CD4-positive, alpha-beta T cell (primary cell): ENCODE measurements at regions not wholly inside any gene's neighbourhood (a gene's known extent, or its start where the extent isn't known, plus 50 kb on each side); places are given as distances from the start of the nearest gene placed in this dataset.

Experiments used
- ATAC-seq: fragments of 200-7000 bp; cut with Tn5 transposase; one replicate; pipeline ENCODE4 v1.10.0; 2022; ENCODE audit warnings: mild to moderate bottlenecking; ENCODE audit not compliant: poor library complexity
- CTCF ChIA-PET: fragments of 350-600 bp; sonication (Branson Sonifier 250); formaldehyde crosslinking; loops from one replicate; lab custom pipeline; 2021; ENCODE audit warnings: antibody characterized with exemption, inconsistent platforms; lab: Charles Lee
- POLR2A ChIA-PET: fragments of 350-600 bp; sonication (Branson Sonifier 250); formaldehyde crosslinking; loops from one replicate; lab custom pipeline; 2021; ENCODE audit warnings: antibody characterized with exemption, inconsistent platforms; lab: Charles Lee
- DNase-seq, 14 experiments: peaks; one replicate each; pipeline ENCODE4 v3.0.0-alpha.2; 2013 to 2020; ENCODE audit warnings: mixed read lengths in 2 of 14
- H3K27ac ChIP-seq, 2 donors: one replicate each; pipeline versions ENCODE4 v1.5.1 to v1.7.0; 2013; ENCODE audit warnings: low read length in 2 of 2, low read depth in 1 of 2, mild to moderate bottlenecking in 1 of 2
- H3K27me3 ChIP-seq, 2 experiments: 1 replicate in 1 of 2; 2 replicates in 1 of 2; pipeline versions ENCODE4 v1.6.1 to v1.7.0; 2013; ENCODE audit warnings: low read length in 2 of 2, control low read depth in 1 of 2, mild to moderate bottlenecking in 1 of 2, moderate library complexity in 1 of 2; ENCODE audit not compliant: insufficient read depth in 2 of 2, control insufficient read depth in 1 of 2
- H3K36me3 ChIP-seq: one replicate; pipeline ENCODE4 v1.6.1; 2013; ENCODE audit warnings: low read length, control low read depth; ENCODE audit not compliant: insufficient read depth
- H3K4me1 ChIP-seq: one replicate; pipeline ENCODE4 v1.6.1; 2013; ENCODE audit warnings: low read length, control low read depth; ENCODE audit not compliant: insufficient read depth
- H3K4me3 ChIP-seq: one replicate; pipeline ENCODE4 v1.5.1; 2013; ENCODE audit warnings: mild to moderate bottlenecking, low read length, moderate library complexity
- H3K9me3 ChIP-seq, 2 experiments: 1 replicate in 1 of 2; 2 replicates in 1 of 2; pipeline versions ENCODE4 v1.6.1 to v1.7.0; 2013; ENCODE audit warnings: low read length in 2 of 2, mild to moderate bottlenecking in 2 of 2, control low read depth in 1 of 2, moderate library complexity in 1 of 2; ENCODE audit not compliant: control insufficient read depth in 1 of 2, insufficient read depth in 1 of 2
- H3K27ac Mint-ChIP-seq: one replicate; pipeline ENCODE4 v1.8.0; 2020; ENCODE audit warnings: mixed read lengths
- H3K27me3 Mint-ChIP-seq: one replicate; pipeline ENCODE4 v1.8.0; 2021; ENCODE audit warnings: mixed read lengths
- H3K36me3 Mint-ChIP-seq: one replicate; pipeline ENCODE4 v1.8.0; 2021; ENCODE audit warnings: low read depth, mixed read lengths
- H3K4me1 Mint-ChIP-seq: one replicate; pipeline ENCODE4 v1.8.0; 2021; ENCODE audit warnings: low read depth, mixed read lengths
- H3K4me3 Mint-ChIP-seq: one replicate; pipeline ENCODE4 v1.8.0; 2020; ENCODE audit warnings: mild to moderate bottlenecking, mixed read lengths
- H3K9me3 Mint-ChIP-seq: one replicate; pipeline ENCODE4 v1.8.0; 2020; ENCODE audit warnings: mixed read lengths
- CTCF ChIP-seq: fragments of 200-600 bp; IDR thresholded peaks from one replicate; pipeline ENCODE4 v1.8.0; 2022; ENCODE audit warnings: antibody characterized with exemption, mild to moderate bottlenecking
- intact Hi-C, 2 experiments: fragments of 100-400 bp; cut with DNase I in 1 of 2; cut with micrococcal nuclease in 1 of 2; formaldehyde crosslinking; loops; one replicate each; pipeline versions ENCODE4 v1.15.1 to v1.9.0; 2023 to 2025; cut with DNase I, micrococcal nuclease

DNA sequence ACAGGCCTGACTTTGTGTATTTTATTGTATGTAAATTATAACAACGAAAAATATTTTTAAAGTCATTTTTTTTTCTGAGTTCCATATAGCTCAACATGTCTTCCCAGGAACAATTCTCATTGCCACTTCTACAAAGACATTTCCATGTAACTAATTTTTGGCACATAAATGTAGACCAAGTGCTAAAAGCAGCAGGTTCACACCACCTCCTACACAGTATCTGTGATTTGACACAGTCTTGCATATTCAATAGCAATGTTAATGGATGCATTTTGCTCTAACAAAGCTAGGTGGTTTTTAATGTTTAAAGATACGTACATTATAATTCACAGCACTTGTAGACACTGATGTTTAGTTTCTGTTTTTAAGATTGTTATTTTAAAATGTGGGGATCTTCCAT is 346.5 kb downstream of the GPAM start:
- Mint-ChIP-seq H3K4me1 (no peaks in the 10 kb centered on the region), H3K27me3 (no peaks in the 10 kb centered on the region), H3K36me3 (no peaks in the 10 kb centered on the region), H3K4me3 (no peak overlapping the region), H3K27ac (no peak overlapping the region), H3K9me3 (no peaks in the 10 kb centered on the region)
- ATAC-seq (no peak), DNase-seq (no peak)
- no peak for TF ChIP-seq CTCF
- Histone ChIP-seq H3K4me1 (no peaks in the 10 kb centered on the region), H3K36me3 (no peaks in the 10 kb centered on the region), H3K27ac (no peak overlapping the region), H3K4me3 (no peak overlapping the region), H3K27me3 (no peaks in the 10 kb centered on the region), H3K9me3 (no peaks in the 10 kb centered on the region)
- CTCF ChIA-PET, result no interaction called here
- intact Hi-C loops, result no loop called here
- POLR2A ChIA-PET, result no interaction called here

DNA sequence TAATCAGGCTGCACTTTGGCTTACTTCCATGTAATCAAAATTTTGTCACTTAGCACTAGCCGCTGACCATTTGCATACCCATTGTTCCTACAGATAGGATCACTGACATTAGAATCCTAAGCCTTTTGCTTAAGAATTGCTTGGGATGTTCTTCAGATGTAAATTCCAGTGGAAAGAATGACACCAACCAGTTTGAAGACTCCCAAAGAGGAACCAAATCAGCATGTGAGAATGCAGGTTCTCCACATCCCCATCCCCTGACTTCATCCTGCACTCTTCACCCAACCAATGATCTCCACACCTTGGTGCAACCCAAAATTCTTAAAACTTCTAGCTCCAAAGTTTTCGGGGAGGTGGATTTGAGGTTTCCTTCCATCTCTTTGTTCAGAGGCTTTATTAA is 345.6 kb downstream of the GPAM start:
- ChIA-PET CTCF (no interaction called here), POLR2A (no interaction called here)
- H3K27ac ChIP-seq, result no peak overlapping the region
- H3K4me3 ChIP-seq, result no peak overlapping the region
- Mint-ChIP-seq H3K4me3 (no peak overlapping the region), H3K36me3 (no peaks in the 10 kb centered on the region), H3K9me3 (no peaks in the 10 kb centered on the region), H3K27me3 (no peaks in the 10 kb centered on the region), H3K27ac (no peak overlapping the region), H3K4me1 (no peaks in the 10 kb centered on the region)
- TF ChIP-seq CTCF, result no peak
- H3K27me3 ChIP-seq, result no peaks in the 10 kb centered on the region
- DNase-seq, result no peak
- H3K9me3 ChIP-seq, result no peaks in the 10 kb centered on the region
- intact Hi-C loops, result no loop called here
- no peaks in the 10 kb centered on the region for H3K4me1 ChIP-seq
- ATAC-seq, result no peak
- no peaks in the 10 kb centered on the region for H3K36me3 ChIP-seq

DNA sequence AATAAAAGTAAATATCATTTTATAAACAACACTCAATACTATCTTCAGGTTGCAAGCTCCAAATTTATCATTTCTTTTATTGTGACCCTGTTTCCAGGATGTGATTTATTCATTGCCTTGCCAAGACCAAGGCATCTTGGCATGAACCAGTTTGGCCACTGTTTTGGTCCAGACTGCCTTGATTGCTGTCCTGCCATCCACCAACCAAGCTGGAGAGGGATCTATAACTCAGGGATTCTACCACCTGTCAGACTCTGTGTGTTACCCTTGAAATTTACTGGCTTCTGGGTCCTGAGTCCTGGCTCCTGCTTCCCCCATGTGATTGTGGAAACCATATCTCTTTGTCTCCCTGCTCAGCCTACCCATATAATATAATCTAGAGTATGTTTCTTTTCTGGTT is 343.0 kb downstream of the GPAM start:
- no peak overlapping the region for H3K27ac ChIP-seq
- Mint-ChIP-seq H3K27me3 (no peaks in the 10 kb centered on the region), H3K27ac (no peak overlapping the region), H3K36me3 (no peaks in the 10 kb centered on the region), H3K9me3 (no peaks in the 10 kb centered on the region), H3K4me3 (no peak overlapping the region), H3K4me1 (no peaks in the 10 kb centered on the region)
- ATAC-seq, result no peak
- ChIA-PET POLR2A (no interaction called here), CTCF (no interaction called here)
- no peak overlapping the region for H3K4me3 ChIP-seq
- no peaks in the 10 kb centered on the region for H3K4me1 ChIP-seq
- H3K27me3 ChIP-seq, result no peaks in the 10 kb centered on the region
- H3K9me3 ChIP-seq, result no peaks in the 10 kb centered on the region
- TF ChIP-seq CTCF, result no peak
- intact Hi-C loops, result no loop called here
- DNase-seq, result no peak
- no peaks in the 10 kb centered on the region for H3K36me3 ChIP-seq
